ENCODE measurements at regions not wholly inside any gene's neighbourhood (a gene's known extent, or its start where the extent isn't known, plus 50 kb on each side); places are given as distances from the start of the nearest gene placed in this dataset.

DNA sequence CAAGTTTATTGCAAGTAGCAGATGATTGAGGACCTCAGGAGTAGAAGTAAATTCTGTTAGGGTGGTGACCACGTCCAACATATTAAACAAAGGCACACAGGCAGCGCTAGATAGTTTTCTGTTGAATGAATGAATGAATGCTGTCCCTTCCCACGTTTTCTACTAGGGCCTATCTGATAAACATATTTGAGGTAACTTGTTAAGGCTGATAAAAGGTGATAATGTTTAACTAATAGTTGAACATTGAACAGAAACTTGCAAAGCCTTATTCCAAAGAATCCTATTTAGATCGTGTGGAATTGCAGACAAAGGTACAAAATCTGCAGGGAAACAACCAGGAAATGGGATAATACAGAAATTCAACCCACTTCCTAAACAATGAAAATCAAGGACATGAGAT is 559.5 kb upstream of the SEMA6D start (continued):
- TF ChIP-seq FOSL1 (IDR thresholded peaks at IDR 0.05; ENCODE audit: low read depth) (no peak), SIN3A (IDR thresholded peaks at IDR 0.05; ENCODE audit: low read depth) (no peak), EGR1 (IDR thresholded peaks at IDR 0.05; ENCODE audit: low read depth) (no peak), EZH2phosphoT487 (IDR thresholded peaks at IDR 0.05; ENCODE audit: borderline replicate concordance) (no peak)
- TF ChIP-seq, protein P1, sequence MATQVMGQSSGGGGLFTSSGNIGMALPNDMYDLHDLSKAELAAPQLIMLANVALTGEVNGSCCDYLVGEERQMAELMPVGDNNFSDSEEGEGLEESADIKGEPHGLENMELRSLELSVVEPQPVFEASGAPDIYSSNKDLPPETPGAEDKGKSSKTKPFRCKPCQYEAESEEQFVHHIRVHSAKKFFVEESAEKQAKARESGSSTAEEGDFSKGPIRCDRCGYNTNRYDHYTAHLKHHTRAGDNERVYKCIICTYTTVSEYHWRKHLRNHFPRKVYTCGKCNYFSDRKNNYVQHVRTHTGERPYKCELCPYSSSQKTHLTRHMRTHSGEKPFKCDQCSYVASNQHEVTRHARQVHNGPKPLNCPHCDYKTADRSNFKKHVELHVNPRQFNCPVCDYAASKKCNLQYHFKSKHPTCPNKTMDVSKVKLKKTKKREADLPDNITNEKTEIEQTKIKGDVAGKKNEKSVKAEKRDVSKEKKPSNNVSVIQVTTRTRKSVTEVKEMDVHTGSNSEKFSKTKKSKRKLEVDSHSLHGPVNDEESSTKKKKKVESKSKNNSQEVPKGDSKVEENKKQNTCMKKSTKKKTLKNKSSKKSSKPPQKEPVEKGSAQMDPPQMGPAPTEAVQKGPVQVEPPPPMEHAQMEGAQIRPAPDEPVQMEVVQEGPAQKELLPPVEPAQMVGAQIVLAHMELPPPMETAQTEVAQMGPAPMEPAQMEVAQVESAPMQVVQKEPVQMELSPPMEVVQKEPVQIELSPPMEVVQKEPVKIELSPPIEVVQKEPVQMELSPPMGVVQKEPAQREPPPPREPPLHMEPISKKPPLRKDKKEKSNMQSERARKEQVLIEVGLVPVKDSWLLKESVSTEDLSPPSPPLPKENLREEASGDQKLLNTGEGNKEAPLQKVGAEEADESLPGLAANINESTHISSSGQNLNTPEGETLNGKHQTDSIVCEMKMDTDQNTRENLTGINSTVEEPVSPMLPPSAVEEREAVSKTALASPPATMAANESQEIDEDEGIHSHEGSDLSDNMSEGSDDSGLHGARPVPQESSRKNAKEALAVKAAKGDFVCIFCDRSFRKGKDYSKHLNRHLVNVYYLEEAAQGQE (IDR thresholded peaks at IDR 0.05; ENCODE audit: low read depth): no peak

DNA sequence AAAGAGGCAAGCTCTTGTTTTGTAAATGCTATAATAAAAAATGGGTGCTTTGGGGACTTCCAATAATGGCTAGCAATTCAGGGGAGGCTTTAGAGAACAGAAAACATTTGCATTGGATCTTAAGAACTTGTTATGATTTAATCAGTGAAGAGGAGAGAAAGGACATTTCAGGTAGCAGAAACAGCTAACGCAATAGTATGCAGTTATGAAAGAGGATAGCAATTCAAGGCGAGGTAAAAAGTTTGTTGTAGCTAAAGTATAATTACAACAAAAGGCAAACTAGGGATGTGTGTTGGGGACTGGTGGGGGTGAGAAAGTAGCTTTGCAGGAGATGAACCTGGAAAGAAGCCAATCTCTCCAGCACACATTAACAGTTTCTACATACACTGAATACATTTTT is 558.7 kb upstream of the SEMA6D start:
- no peak overlapping the region for H3K4me3 ChIP-seq (replicated peaks in 1 of 2; ENCODE audit: low read depth in 1 of 2, low read length in 2 of 2)
- intact Hi-C loops (cut with micrococcal nuclease): no loop called here
- BruUV-seq (replicated peaks): no TSS peak
- no peak for DNase-seq (ENCODE audit: low read depth, low spot score)
- H3K4me2 ChIP-seq (ENCODE audit: low read length): no peak overlapping the region
- no peaks in the 10 kb centered on the region for H3K9me2 ChIP-seq (ENCODE audit: insufficient read depth)
- RAD21 ChIA-PET (ENCODE audit: low non-redundant PET in 1 of 2, low total read pairs in 2 of 2, uncharacterized antibody in 2 of 2, unreplicated experiment in 2 of 2): no interaction called here
- ATAC-seq: no peak
- H3K27ac ChIP-seq (ENCODE audit: low read depth, low read length): no peak overlapping the region
- H3K36me3 ChIP-seq (ENCODE audit: control insufficient read depth in 1 of 2, insufficient read depth in 2 of 2, low read length in 2 of 2): no peaks in the 10 kb centered on the region
- no peaks in the 10 kb centered on the region for H3K4me1 ChIP-seq (ENCODE audit: control insufficient read depth in 1 of 2, insufficient read depth in 2 of 2, low read length in 2 of 2)
- TF ChIP-seq, protein P2, sequence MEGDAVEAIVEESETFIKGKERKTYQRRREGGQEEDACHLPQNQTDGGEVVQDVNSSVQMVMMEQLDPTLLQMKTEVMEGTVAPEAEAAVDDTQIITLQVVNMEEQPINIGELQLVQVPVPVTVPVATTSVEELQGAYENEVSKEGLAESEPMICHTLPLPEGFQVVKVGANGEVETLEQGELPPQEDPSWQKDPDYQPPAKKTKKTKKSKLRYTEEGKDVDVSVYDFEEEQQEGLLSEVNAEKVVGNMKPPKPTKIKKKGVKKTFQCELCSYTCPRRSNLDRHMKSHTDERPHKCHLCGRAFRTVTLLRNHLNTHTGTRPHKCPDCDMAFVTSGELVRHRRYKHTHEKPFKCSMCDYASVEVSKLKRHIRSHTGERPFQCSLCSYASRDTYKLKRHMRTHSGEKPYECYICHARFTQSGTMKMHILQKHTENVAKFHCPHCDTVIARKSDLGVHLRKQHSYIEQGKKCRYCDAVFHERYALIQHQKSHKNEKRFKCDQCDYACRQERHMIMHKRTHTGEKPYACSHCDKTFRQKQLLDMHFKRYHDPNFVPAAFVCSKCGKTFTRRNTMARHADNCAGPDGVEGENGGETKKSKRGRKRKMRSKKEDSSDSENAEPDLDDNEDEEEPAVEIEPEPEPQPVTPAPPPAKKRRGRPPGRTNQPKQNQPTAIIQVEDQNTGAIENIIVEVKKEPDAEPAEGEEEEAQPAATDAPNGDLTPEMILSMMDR (IDR thresholded peaks at IDR 0.05 in 2 of 3, conservative IDR thresholded peaks at IDR 0.05 in 1 of 3; ENCODE audit: borderline replicate concordance in 1 of 3, insufficient read depth in 1 of 3, low read depth in 2 of 3, low read length in 2 of 3): no peak
- TF ChIP-seq EZH2 (IDR thresholded peaks at IDR 0.05): no peak
- TF ChIP-seq, protein P3, sequence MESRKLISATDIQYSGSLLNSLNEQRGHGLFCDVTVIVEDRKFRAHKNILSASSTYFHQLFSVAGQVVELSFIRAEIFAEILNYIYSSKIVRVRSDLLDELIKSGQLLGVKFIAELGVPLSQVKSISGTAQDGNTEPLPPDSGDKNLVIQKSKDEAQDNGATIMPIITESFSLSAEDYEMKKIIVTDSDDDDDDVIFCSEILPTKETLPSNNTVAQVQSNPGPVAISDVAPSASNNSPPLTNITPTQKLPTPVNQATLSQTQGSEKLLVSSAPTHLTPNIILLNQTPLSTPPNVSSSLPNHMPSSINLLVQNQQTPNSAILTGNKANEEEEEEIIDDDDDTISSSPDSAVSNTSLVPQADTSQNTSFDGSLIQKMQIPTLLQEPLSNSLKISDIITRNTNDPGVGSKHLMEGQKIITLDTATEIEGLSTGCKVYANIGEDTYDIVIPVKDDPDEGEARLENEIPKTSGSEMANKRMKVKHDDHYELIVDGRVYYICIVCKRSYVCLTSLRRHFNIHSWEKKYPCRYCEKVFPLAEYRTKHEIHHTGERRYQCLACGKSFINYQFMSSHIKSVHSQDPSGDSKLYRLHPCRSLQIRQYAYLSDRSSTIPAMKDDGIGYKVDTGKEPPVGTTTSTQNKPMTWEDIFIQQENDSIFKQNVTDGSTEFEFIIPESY (IDR thresholded peaks at IDR 0.05; ENCODE audit: extremely low read depth, insufficient replicate concordance, low read length): no peak
- no peak for TF ChIP-seq JUND (IDR thresholded peaks at IDR 0.05)
- TF ChIP-seq, protein P1 (IDR thresholded peaks at IDR 0.05; ENCODE audit: low read depth): no peak
- H3K27me3 ChIP-seq (ENCODE audit: insufficient read depth, low read length): no peaks in the 10 kb centered on the region
- no peaks in the 10 kb centered on the region for H3K79me2 ChIP-seq (ENCODE audit: insufficient read depth, low read length)
- no peaks in the 10 kb centered on the region for H4K20me1 ChIP-seq (ENCODE audit: insufficient read depth)
- POLR2A ChIA-PET: no interaction called here
- H3K9ac ChIP-seq (ENCODE audit: low read length): no peak overlapping the region
- peaks cover 4 to 33% of the 10 kb centered on the region in 2 experiments; a peak in 2 of 4 replicates for H3K9me3 ChIP-seq (ENCODE audit: control insufficient read depth in 1 of 2, insufficient read depth in 1 of 2, low read depth in 1 of 2, low read length in 2 of 2)
- H2AFZ ChIP-seq (ENCODE audit: low read depth, low read length, poor library complexity, severe bottlenecking): no peak overlapping the region
- CTCF ChIA-PET: no interaction called here

All from HCT116 (cell line).